ENCODE measurements at regions not wholly inside any gene's neighbourhood (a gene's known extent, or its start where the extent isn't known, plus 50 kb on each side); places are given as distances from the start of the nearest gene placed in this dataset.

DNA sequence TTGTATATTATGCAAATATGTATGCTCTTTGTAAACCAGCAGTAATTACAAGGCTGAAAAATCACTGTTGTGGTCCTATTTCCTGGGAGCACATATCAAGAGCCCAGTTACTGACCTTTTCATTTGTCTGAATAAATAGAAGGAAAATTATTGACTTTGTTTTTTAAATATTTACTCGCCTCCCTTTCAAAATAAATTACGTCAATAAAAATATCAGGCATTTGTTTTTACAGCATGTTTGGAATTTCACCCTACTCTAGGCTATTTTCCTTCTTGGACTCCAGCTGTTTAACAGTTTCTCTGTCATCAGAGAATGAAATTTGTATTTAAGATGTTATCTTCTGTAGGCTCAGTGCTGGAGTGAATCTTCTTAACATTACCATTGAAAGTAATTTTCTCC lies 59.9 kb upstream of the LRATD1 start:
- no peak for TF ChIP-seq MYC (IDR thresholded peaks at IDR 0.05; ENCODE audit: low read depth, low read length)
- TF ChIP-seq, protein P1, sequence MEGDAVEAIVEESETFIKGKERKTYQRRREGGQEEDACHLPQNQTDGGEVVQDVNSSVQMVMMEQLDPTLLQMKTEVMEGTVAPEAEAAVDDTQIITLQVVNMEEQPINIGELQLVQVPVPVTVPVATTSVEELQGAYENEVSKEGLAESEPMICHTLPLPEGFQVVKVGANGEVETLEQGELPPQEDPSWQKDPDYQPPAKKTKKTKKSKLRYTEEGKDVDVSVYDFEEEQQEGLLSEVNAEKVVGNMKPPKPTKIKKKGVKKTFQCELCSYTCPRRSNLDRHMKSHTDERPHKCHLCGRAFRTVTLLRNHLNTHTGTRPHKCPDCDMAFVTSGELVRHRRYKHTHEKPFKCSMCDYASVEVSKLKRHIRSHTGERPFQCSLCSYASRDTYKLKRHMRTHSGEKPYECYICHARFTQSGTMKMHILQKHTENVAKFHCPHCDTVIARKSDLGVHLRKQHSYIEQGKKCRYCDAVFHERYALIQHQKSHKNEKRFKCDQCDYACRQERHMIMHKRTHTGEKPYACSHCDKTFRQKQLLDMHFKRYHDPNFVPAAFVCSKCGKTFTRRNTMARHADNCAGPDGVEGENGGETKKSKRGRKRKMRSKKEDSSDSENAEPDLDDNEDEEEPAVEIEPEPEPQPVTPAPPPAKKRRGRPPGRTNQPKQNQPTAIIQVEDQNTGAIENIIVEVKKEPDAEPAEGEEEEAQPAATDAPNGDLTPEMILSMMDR (IDR thresholded peaks at IDR 0.05; ENCODE audit: extremely low read depth in 1 of 2, insufficient read depth in 1 of 2, low read depth in 1 of 2, low read length in 2 of 2) = no peak
- no peak for TF ChIP-seq POLR2A (IDR thresholded peaks at IDR 0.05; ENCODE audit: low read depth, low read length)
- TF ChIP-seq EZH2 (IDR thresholded peaks at IDR 0.05; ENCODE audit: borderline replicate concordance, low read depth, low read length, severe bottlenecking) = no peak
- TF ChIP-seq, protein P2, sequence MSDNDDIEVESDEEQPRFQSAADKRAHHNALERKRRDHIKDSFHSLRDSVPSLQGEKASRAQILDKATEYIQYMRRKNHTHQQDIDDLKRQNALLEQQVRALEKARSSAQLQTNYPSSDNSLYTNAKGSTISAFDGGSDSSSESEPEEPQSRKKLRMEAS (IDR thresholded peaks at IDR 0.05; ENCODE audit: insufficient read depth, insufficient read length) = no peak
- no peak for TF ChIP-seq GATA2 (IDR thresholded peaks at IDR 0.05; ENCODE audit: insufficient read depth, insufficient read length, low read depth, low read length)

Data from endothelial cell of umbilical vein (primary cell).